ENCODE measurements at regions not wholly inside any gene's neighbourhood (a gene's known extent, or its start where the extent isn't known, plus 50 kb on each side); places are given as distances from the start of the nearest gene placed in this dataset.

- Histone ChIP-seq H3F3A (ENCODE audit: control insufficient read depth, insufficient read depth) (no peaks in the 10 kb centered on the region), H3K27ac (ENCODE audit: low read depth, low read length) (no peak overlapping the region), H3K4me3 (ENCODE audit: low read length) (no peak overlapping the region), H3K36me3 (ENCODE audit: control insufficient read depth, low read length) (no peaks in the 10 kb centered on the region), H4K20me1 (ENCODE audit: control insufficient read depth, insufficient read depth, low read depth, low read length) (no peaks in the 10 kb centered on the region), H3K9me2 (replicated peaks; ENCODE audit: control insufficient read depth, low read length) (no peaks in the 10 kb centered on the region), H3K9me3 (ENCODE audit: control insufficient read depth, insufficient read depth, low read length) (no peaks in the 10 kb centered on the region), H3K79me2 (ENCODE audit: control insufficient read depth, low read length) (no peaks in the 10 kb centered on the region), H3K4me2 (ENCODE audit: low read length) (no peak overlapping the region), H3K27me3 (ENCODE audit: control insufficient read depth, low read length) (no peaks in the 10 kb centered on the region), H3K4me1 (ENCODE audit: control insufficient read depth, low read length) (no peaks in the 10 kb centered on the region)
- TF ChIP-seq, protein P1, sequence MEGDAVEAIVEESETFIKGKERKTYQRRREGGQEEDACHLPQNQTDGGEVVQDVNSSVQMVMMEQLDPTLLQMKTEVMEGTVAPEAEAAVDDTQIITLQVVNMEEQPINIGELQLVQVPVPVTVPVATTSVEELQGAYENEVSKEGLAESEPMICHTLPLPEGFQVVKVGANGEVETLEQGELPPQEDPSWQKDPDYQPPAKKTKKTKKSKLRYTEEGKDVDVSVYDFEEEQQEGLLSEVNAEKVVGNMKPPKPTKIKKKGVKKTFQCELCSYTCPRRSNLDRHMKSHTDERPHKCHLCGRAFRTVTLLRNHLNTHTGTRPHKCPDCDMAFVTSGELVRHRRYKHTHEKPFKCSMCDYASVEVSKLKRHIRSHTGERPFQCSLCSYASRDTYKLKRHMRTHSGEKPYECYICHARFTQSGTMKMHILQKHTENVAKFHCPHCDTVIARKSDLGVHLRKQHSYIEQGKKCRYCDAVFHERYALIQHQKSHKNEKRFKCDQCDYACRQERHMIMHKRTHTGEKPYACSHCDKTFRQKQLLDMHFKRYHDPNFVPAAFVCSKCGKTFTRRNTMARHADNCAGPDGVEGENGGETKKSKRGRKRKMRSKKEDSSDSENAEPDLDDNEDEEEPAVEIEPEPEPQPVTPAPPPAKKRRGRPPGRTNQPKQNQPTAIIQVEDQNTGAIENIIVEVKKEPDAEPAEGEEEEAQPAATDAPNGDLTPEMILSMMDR (IDR thresholded peaks at IDR 0.05; ENCODE audit: low read depth, low read length, poor library complexity, severe bottlenecking): no peak
- TF ChIP-seq EZH2phosphoT487 (IDR thresholded peaks at IDR 0.05; ENCODE audit: borderline replicate concordance, low read length): no peak
These were observed 599.5 kb downstream of the PKHD1 start for GRCh38 chr6:51487937-51488336.

- Histone ChIP-seq H3K4me2 (ENCODE audit: low read length) (no peak overlapping the region), H3K27me3 (ENCODE audit: control insufficient read depth, low read length) (no peaks in the 10 kb centered on the region), H3K9me2 (replicated peaks; ENCODE audit: control insufficient read depth, low read length) (no peaks in the 10 kb centered on the region), H3K4me3 (ENCODE audit: low read length) (no peak overlapping the region), H4K20me1 (ENCODE audit: control insufficient read depth, insufficient read depth, low read depth, low read length) (no peaks in the 10 kb centered on the region), H3F3A (ENCODE audit: control insufficient read depth, insufficient read depth) (no peaks in the 10 kb centered on the region), H3K36me3 (ENCODE audit: control insufficient read depth, low read length) (no peaks in the 10 kb centered on the region), H3K9me3 (ENCODE audit: control insufficient read depth, insufficient read depth, low read length) (no peaks in the 10 kb centered on the region), H3K27ac (ENCODE audit: low read depth, low read length) (no peak overlapping the region), H3K4me1 (ENCODE audit: control insufficient read depth, low read length) (no peaks in the 10 kb centered on the region), H3K79me2 (ENCODE audit: control insufficient read depth, low read length) (no peaks in the 10 kb centered on the region)
- TF ChIP-seq EZH2phosphoT487 (IDR thresholded peaks at IDR 0.05; ENCODE audit: borderline replicate concordance, low read length): no peak
- TF ChIP-seq, protein P1 (IDR thresholded peaks at IDR 0.05; ENCODE audit: low read depth, low read length, poor library complexity, severe bottlenecking): no peak
These were observed 598.3 kb downstream of the PKHD1 start for GRCh38 chr6:51489133-51489532.

- H3F3A ChIP-seq (ENCODE audit: control insufficient read depth, insufficient read depth): no peaks in the 10 kb centered on the region
- no peak overlapping the region for H3K4me2 ChIP-seq (ENCODE audit: low read length)
- H3K4me1 ChIP-seq (ENCODE audit: control insufficient read depth, low read length): no peaks in the 10 kb centered on the region
- no peaks in the 10 kb centered on the region for H3K9me3 ChIP-seq (ENCODE audit: control insufficient read depth, insufficient read depth, low read length)
- H3K79me2 ChIP-seq (ENCODE audit: control insufficient read depth, low read length): no peaks in the 10 kb centered on the region
- no peaks in the 10 kb centered on the region for H3K36me3 ChIP-seq (ENCODE audit: control insufficient read depth, low read length)
- H3K4me3 ChIP-seq (ENCODE audit: low read length): no peak overlapping the region
- no peaks in the 10 kb centered on the region for H3K9me2 ChIP-seq (replicated peaks; ENCODE audit: control insufficient read depth, low read length)
- TF ChIP-seq, protein P1 (IDR thresholded peaks at IDR 0.05; ENCODE audit: low read depth, low read length, poor library complexity, severe bottlenecking): no peak
- no peaks in the 10 kb centered on the region for H3K27me3 ChIP-seq (ENCODE audit: control insufficient read depth, low read length)
- H3K27ac ChIP-seq (ENCODE audit: low read depth, low read length): no peak overlapping the region
- no peaks in the 10 kb centered on the region for H4K20me1 ChIP-seq (ENCODE audit: control insufficient read depth, insufficient read depth, low read depth, low read length)
These were observed 597.3 kb downstream of the PKHD1 start for GRCh38 chr6:51490101-51490500.

- no peaks in the 10 kb centered on the region for H3K27me3 ChIP-seq (ENCODE audit: control insufficient read depth, low read length)
- H3K4me2 ChIP-seq (ENCODE audit: low read length): no peak overlapping the region
- TF ChIP-seq, protein P1 (IDR thresholded peaks at IDR 0.05; ENCODE audit: low read depth, low read length, poor library complexity, severe bottlenecking): no peak
- no peak for TF ChIP-seq EZH2phosphoT487 (IDR thresholded peaks at IDR 0.05; ENCODE audit: borderline replicate concordance, low read length)
- no peaks in the 10 kb centered on the region for H3K9me2 ChIP-seq (replicated peaks; ENCODE audit: control insufficient read depth, low read length)
- no peaks in the 10 kb centered on the region for H3K4me1 ChIP-seq (ENCODE audit: control insufficient read depth, low read length)
- H3K9me3 ChIP-seq (ENCODE audit: control insufficient read depth, insufficient read depth, low read length): no peaks in the 10 kb centered on the region
- no peaks in the 10 kb centered on the region for H4K20me1 ChIP-seq (ENCODE audit: control insufficient read depth, insufficient read depth, low read depth, low read length)
- no peaks in the 10 kb centered on the region for H3F3A ChIP-seq (ENCODE audit: control insufficient read depth, insufficient read depth)
- H3K36me3 ChIP-seq (ENCODE audit: control insufficient read depth, low read length): no peaks in the 10 kb centered on the region
- H3K79me2 ChIP-seq (ENCODE audit: control insufficient read depth, low read length): no peaks in the 10 kb centered on the region
- no peak overlapping the region for H3K4me3 ChIP-seq (ENCODE audit: low read length)
- H3K27ac ChIP-seq (ENCODE audit: low read depth, low read length): no peak overlapping the region
These were observed 593.1 kb downstream of the PKHD1 start for GRCh38 chr6:51494342-51494741.
